Mammary epithelial cell (primary cell): ENCODE measurements at regions not wholly inside any gene's neighbourhood (a gene's known extent, or its start where the extent isn't known, plus 50 kb on each side); places are given as distances from the start of the nearest gene placed in this dataset.

Experiments used
- CTCF ChIP-seq, 2 donors: IDR thresholded peaks in 1 of 2; conservative IDR thresholded peaks in 1 of 2; 2 replicates each; pipeline ENCODE4 v1.5.1; 2011 to 2012; ENCODE audit warnings: inconsistent platforms in 2 of 2, low read length in 2 of 2, mild to moderate bottlenecking in 2 of 2, control low read depth in 1 of 2, low read depth in 1 of 2; ENCODE audit not compliant: insufficient read depth in 1 of 2; ENCODE audit errors: extremely low read depth in 1 of 2
- EZH2 ChIP-seq: IDR thresholded peaks from 2 replicates; pipeline ENCODE4 v1.6.1; 2012; ENCODE audit warnings: low read length, inconsistent platforms, borderline replicate concordance

- TF ChIP-seq CTCF (conservative IDR thresholded peaks at IDR 0.05 in 1 of 2, IDR thresholded peaks at IDR 0.05 in 1 of 2; ENCODE audit: extremely low read depth in 1 of 2, insufficient read depth in 1 of 2, low read depth in 1 of 2, low read length in 2 of 2) (no peak), EZH2 (no peak)
Observed at GRCh38 chr4:177791188-177791587, 349.0 kb upstream of the AGA start.
